GM18498 (cell line): ENCODE measurements at regions not wholly inside any gene's neighbourhood (a gene's known extent, or its start where the extent isn't known, plus 50 kb on each side); places are given as distances from the start of the nearest gene placed in this dataset.
"Not testable (repeated sequence)": the region's sequence is repeated elsewhere in the genome, so short reads cannot be mapped to it uniquely, and the experiment has no call there.

Source experiments
- ATAC-seq: cut with Tn5 transposase; IDR thresholded peaks from one replicate; pipeline ENCODE4 v1.9.1; 2021; ENCODE audit warnings: mild to moderate bottlenecking, moderate library complexity; ENCODE audit not compliant: unreplicated experiment

DNA sequence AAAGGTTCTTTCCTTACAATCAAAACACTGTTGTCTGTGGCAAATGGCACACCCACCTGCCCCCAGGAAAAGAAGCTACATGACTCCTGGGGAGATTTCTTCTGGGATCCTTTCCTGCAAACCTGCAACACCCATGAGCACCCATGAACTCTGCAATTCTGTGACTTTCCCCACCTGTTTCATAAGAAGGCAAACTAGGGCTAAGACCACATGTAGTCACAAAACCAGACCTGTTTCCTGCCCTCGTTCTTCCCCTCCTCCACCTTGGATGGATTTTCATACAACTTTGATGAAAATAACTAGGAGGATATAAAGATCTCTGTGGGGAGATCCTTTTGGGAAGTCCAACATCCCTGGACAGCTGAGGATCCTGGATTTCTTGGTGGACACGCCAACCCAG lies 1084.7 kb downstream of the BCL11B start:
- ATAC-seq = no peak

DNA sequence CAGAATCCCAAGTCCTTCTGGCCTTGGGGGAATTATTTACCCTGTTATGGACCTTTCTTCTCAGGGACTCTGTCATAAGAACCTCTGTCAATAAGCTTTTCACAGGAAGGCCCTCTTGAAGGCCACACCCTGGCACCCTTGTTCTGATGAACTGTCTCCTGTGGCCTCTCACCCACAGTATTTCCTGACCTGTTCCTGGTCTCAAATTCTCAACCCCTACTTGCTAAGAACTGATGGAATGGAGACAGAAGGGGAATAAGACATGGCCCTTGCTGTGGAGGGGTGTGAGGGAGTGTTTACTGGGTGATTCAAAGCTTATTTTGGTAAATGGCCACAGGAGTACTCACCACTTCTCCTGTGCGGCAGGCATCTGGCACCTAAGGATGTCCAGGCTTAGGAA lies 1082.9 kb downstream of the BCL11B start:
- no peak for ATAC-seq

DNA sequence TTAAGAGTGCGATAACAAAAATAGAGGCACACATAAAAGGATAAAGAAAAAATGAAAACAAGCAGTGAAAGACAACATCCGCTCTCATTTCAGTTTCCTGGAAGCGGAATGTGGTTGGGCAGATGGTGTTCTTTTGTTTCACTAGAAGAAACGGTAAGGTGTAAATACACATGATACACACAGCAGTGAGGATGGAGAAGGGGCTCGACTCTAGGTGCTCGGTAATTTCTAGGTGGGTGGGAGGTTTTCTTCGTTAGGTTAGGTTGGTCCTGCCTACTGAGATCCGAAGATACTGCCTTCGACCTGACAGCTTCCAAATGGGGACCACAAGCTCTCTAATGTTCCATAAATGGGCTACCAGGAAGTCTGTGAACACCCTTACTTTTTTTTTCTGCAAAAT lies 1082.5 kb downstream of the BCL11B start:
- ATAC-seq = no peak

DNA sequence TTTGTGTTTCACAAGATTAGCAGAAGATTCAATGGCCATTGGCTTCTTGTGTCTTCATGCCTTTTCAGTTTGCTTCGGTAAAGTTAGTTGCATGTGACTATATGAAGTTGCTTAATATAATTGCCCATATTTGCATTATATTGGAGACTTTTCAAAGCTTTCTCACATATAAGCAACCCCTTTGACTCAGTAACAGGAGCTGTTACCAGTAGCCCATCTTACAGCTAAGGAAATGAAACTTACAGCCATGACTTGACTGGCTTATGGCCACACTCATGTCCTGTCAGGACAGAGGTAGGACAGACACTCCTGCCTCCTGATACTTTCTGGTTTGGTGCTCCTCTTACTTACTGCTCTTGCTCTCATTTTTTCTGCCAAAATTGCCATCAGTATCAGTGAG lies 1082.1 kb downstream of the BCL11B start:
- ATAC-seq = no peak

DNA sequence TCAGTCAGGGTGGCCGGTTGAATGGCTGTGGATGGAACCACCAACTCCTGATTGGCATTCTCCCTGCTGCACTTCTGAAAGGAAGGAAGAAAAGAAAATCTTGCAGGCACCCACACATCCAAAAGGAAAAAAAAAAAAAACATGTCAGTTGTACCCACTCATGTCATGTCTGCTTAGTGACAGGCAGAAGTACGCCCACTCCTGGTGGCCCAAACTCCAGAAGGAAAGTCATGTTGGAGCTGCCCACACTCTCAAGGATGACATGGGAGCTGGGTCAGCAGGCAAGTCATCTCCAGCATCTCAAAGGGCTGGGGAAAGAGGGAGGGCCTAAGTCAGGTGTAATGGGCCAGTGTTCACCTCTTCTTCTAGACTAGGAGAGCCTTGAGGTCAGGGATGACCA lies 1079.1 kb downstream of the BCL11B start:
- no peak for ATAC-seq

DNA sequence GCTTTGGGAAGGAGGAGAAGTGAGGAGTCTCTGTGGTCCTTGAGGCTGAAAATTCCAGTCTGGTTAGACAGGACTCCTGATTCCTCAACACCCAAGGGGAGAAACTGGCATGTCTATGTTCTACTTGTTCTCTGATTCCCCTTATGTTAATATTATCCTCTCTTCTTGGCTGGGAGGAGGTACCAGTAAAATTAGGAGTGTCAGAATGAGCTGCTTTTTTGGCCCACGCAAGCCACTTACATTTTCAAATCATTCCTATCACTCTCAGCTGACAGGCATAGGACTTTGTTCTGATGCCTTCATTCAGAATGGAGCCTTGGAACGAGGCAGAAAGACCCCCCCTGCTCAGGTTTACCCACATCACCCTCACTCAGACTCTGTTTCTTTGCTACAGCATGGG lies 1077.2 kb downstream of the BCL11B start:
- no peak for ATAC-seq

DNA sequence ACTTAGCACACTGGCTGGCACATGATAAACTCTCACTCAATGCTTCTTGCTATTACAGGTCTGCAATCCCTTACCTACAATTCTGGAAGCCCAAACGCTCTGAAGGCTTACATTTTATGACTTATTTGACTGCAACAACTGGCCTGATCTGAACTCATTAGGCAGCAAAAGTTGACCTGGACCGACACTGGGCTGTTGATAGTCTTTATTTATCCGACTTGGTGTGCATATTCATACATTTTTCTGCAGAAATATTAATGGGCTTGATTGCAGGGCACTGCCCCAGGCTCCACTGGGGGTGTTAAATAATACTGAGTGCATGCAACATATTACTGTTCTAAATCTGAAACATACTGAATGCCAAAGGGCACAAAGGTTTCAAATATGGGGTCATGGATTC lies 1076.7 kb downstream of the BCL11B start:
- no peak for ATAC-seq

DNA sequence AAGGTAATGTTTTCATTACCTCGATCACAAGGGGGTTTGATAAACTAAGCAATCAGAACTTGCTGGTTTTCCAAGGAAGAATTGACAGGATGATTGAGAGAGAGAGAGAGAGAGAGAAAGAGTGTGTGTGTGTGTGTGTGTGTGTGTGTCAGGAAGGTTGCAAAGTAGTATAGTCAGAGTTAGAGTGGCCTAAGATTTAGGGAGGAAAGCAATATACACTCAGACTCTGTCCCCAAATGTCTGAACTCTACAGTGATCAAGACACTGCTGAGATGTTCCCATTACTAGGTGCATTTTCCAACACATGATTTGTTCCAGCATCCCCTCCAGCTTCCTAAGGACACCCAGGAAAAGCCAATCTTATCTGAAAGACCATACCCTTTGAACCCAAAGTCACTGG lies 1074.1 kb downstream of the BCL11B start:
- no peak for ATAC-seq

DNA sequence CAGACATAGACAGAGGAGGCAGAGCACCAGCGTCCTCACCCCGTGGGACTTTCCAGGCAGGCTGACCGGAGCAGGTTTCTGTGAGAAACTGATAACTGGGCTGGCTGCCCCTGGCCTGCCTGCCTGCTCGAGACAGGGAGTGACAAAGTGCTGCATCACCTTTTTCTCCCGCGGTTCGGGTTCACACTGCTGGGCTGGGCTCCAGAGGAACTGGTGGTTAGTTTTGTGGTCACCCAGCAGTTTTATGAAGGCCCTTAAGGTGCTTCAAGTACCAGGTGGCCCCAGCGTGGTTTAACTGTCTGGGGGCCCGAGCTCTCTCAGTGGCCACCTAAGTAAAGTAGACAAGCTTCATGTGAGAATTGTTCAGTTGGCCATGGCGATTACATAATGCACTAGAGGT lies 1073.6 kb downstream of the BCL11B start:
- no peak for ATAC-seq

DNA sequence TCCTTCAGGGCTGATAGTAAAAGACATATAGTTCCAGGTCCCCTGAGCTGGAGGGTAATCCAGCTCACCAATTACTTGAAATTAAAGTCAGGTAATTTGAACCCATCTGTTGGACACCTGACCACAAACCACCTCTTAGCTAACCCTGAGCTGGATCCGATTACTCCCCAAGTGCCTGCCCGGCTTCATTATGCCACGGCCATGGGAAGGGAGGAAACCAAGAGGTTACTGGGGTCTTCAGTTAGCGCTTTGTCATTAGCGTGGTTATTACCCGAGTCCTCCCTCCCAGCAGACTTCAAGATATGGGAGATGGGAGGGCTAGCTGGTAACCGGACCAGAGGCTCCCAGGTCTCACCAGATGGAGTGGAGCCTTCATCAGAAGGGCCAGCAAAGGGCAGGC lies 1071.4 kb downstream of the BCL11B start:
- ATAC-seq = no peak

DNA sequence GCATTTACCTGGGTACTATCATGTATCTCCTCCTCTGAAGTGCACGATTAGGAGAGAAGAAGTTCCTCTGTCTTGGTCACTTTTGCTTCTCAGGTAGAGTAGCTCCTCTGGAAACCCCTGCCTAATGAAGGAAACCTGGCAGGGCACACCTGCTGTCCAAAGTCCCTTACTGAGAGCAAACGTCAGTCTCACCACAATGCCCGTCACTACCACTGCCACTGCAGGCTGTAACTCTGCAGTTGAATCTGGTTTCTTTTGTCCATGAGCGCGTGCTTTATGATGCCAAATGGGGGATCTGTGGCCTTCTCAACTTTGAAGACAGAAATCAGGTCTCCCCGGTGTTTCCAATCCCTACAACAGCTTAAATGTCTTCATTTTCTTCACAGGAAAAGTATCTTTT lies 1068.6 kb downstream of the BCL11B start:
- ATAC-seq = no peak

DNA sequence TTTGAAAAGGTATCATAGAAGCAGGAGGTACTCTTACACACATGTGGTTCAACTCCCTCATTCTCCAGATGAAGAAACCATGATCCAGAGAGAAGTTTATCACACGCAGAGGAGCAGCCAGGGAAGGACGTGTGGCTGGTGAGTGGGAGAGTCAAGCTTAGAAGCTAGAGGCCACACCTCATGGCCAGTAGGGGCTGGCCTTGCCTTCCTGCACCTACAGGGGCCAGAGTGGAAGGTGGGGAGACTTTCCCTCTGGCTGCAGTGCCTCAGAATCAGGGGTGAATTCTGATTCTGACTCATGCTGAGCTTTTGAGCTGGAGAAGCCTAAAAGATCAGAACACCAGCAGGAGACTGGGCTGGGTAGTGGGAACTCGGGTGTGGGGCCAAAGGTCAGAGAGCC lies 1067.9 kb downstream of the BCL11B start:
- no peak for ATAC-seq

DNA sequence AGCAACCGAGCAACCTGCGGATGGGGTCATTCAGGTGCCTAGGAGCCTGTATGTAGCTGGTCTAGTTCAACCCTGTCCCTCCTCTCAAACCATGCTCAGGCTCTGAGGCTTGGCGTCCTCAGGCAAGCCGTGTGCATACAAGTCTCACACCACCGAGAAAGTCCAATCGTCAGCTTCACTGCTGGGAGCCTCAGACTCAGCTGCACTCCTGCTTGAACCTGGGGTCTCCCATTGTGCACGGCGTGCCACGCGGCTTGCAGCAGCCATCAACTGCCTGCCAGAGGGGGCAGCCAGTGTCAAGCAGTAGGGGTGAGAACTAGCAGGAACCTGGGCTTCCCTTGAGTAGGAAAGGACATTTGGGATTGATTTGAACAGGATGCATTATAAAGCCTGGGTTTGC lies 1064.6 kb downstream of the BCL11B start:
- no peak for ATAC-seq

DNA sequence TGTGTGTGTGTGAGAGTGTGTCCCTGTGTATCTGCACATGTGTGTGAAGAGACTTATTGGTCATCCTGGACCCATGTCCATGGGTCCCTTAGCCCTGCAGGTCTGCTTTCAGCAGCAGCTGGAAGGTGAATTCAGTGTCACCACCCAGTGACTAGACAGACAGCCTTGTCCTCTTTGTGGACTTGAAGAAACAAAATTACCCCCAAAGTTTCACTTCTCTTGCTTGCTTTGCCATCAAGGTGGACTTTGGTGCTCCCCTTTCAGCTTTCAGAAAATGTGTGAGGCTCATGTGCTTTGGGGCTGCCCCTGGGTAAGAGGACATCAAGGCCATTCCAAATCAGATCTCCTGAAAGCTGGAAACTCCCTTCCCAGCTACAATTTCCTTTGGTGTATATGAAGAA lies 1063.8 kb downstream of the BCL11B start:
- no peak for ATAC-seq

DNA sequence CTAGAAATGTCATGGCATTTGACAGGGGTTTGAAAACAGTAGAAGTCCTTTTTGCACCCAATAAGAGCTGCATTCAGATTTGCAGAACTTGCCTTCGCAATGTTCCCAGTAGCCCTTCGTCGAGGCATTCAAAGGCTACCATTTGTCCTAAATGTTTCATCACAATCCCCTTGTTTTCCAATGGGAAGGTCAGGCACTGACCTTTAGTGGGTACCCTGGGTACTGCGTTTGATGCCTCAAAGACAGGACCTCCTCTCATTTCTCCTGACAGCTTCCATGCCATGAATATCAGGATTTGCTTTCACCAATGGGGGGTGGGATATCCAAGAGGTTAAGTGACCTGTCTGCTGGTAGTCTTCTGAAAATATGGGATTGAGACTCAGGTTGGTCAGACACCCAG lies 1063.1 kb downstream of the BCL11B start:
- no peak for ATAC-seq

DNA sequence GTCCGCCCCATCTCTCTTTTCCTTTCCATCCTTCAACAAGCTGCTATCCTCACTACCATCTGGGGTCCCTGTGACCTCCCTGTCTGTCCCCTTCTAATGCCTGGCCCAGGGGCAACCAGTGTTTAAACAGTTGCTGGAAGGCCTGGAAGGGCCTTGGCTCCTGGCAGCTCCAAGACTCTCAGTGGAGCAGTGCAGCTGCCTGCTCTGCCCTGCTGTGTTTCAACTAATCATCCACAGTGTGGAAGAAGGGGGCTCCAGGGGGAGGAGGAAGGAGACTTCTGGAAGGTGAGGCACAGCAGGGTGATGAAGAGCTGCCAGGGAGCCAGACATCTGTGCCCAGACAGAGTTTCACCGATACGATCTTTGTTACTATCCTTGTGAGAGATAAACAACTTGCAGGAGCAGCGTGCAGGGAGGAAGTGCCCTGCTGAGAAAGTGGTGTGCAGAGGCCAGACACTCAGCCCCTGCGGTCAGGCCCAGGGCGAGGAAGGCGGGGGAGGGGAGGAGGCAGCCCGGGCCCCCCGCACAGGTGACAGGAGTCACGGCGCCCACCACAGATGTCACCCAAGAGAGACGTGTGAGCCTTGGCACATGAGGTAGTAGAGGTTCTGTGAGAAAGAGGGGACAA lies 1061.8 kb downstream of the BCL11B start:
- no peak for ATAC-seq

DNA sequence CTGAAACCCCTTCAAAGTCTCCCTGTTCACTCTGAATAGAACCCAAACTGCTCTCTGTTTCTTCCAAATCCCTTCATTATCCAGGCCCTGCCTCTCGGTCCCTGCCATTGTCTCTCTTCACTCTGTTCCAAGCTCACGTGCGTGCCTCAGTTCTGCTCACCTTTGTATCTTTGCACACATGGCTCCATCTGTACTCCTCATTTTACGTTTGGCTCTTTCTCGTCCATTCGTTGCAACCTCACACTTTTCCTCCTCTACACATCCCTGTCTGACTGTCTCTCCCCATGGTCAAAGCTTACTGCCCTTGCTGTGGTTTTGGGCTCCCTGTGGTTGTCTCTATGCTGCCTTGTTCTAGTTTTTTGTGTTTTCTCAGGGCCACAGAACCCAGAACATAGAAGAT lies 1054.5 kb downstream of the BCL11B start:
- ATAC-seq = no peak

DNA sequence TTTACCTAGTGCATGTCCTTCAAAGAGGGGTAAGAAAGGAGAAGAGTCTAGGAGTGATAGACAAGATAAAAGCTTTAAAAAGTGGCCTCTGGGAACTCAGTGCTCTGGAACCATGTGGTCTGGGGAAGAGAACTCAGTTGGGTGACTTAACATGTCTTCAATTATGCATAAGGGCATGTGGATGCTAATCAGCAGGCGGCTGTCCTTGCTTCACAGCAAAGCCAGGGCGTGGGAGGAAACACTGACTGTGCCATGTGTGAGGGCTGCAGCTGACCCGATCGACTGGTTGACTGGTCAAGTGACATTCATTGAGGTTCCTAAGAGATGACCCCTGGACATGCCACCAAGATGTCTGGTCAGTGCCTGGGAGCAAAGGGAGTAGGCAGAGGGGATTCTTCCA lies 1053.8 kb downstream of the BCL11B start:
- no peak for ATAC-seq

DNA sequence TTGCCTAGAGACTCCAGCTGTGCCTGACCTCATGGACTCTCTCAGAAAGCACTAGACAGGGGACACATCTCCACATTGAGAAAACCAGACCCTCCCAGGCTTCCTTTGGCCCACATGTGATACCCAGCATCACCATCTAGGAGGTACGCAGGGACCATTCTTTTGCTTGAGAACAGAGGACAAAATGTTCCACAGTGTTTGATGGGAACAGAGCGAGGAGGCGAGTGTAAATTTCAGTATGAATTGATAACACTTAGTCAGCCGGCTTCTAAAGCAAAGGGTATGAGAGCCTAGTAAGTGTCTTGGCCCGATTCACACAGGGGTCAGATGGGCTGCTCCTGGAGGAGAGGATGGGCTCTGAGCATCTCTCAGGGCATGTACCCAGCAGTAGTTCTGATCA lies 1052.4 kb downstream of the BCL11B start:
- no peak for ATAC-seq

DNA sequence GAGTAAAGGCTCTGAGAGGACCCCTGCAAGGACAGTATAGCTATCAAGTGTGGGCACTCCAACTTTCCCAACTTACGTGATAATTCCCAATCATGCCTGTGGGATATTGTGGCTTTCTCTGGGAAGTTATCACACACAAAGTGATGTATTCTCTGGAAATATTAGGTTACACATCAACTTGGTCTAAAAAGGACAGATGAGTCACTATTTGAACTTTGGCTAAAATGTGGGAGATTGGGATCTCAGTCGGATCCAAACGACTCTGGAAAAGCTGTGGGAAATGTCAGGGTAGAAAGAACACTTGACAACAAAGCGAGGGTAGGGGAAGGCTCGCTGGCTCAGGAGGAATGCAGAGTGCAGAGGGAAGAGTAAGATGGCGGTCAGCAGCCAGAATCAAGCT lies 1048.9 kb downstream of the BCL11B start:
- no peak for ATAC-seq

DNA sequence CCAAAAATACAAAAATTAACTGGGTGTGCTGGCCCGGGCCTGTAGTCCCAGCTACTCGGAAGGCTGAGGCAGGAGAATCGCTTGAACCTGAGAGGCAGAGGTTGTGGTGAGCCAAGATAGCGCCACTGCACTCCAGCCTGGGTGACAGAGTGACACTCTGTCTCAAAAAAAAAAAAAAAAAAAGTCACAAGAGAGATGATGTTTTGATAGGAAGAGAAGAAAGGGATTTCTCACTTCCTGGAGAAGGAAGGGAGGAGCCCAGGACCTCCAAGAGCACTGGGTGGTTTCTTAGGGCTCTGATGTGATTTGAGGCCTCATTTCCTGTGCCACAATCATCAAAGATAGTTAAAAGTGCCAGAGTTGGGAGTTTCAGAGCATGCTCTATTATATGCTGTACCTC lies 1048.3 kb downstream of the BCL11B start:
- ATAC-seq = not testable (repeated sequence)

DNA sequence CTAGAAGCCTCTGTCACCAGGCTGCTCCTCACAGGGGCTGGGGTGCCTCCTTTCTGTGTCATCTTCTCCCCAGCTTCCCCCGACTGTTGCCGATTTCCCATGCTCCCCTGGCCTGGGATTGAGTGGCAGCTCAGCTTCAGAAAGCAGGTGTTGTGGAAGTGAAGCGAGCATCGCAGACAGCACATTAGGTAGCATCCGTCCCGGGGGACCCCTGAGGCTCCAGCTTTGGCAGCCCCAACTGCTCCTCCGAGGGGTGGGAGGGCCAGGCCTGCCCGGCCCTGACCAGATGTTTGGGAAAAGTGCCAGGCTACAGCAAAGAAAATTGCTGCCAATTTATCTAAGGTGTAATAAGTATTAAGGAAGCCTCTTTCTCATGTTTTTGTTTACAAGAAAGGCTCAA lies 1045.6 kb downstream of the BCL11B start:
- no peak for ATAC-seq

DNA sequence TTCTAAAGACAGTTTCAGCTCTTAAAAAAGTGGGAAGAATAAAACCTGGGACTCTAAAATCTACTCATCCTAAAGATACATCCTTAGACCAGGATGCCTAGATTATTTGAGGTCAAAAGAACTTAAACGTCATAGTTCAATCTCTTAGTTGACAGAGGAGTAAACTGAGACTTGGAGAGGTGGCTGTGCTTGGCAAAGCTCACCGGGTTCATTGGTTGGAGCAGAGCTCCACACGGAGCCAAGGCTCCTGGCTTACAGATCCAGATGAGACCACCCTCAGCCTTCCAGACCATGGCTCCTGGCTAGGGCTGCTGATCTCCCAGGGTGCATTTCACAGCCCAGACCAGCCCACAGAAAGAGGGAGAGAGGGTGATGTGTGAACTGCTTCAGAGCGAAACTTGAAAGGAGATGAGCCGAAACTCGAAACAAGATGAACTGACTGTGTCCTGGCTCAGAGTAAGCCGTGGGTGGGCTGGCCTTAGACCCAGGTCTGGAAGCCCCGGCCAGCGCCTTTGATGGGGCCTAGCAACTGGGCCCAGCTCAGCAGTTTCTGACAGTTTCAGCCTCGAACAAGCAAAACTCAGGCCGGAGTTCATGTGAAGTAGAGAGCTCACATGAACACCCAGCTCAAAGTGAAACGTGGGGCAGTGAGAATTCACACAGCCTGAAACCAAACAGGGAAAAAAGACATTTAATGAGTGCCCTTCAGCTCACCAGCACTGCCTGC lies 1044.8 kb downstream of the BCL11B start:
- peak; percentile 50 for ATAC-seq
